Endothelial cell of umbilical vein (primary cell): ENCODE measurements at regions not wholly inside any gene's neighbourhood (a gene's known extent, or its start where the extent isn't known, plus 50 kb on each side); places are given as distances from the start of the nearest gene placed in this dataset.

Source experiments
- BruUV-seq: library from RNA; stranded (reverse); fragments of 400-500 nt; replicated peaks from 2 replicates; lab custom pipeline; 2021; lab: Mats Ljungman, UMichigan
- CTCF ChIA-PET: fragments of 300-600, 350-600 bp; sonication (Branson Sonifier 250); formaldehyde crosslinking; loops from one replicate; lab custom pipeline; 2021; ENCODE audit warnings: antibody characterized with exemption, inconsistent platforms; lab: Charles Lee
- POLR2A ChIA-PET: fragments of 300-600, 350-600 bp; sonication (Branson Sonifier 250); formaldehyde crosslinking; loops from one replicate; lab custom pipeline; 2021; ENCODE audit warnings: antibody characterized with exemption, inconsistent platforms; lab: Charles Lee
- DNase-seq: peaks from one replicate; pipeline ENCODE4 v3.0.0-alpha.2; 2011; ENCODE audit warnings: low read depth, low spot score
- FAIRE-seq: peaks from 2 replicates; lab custom pipeline; 2011; peaks lifted over from hg19 to GRCh38; lab: Jason Lieb, UNC
- H2AFZ ChIP-seq: 2 replicates; pipeline ENCODE4 v1.6.0; 2012; ENCODE audit warnings: low read depth, low read length, control low read depth, inconsistent platforms
- H3K27ac ChIP-seq: 2 replicates; pipeline ENCODE4 v1.5.1; 2011; ENCODE audit warnings: low read depth, mild to moderate bottlenecking, control low read depth, low read length, moderate library complexity; ENCODE audit not compliant: insufficient read depth
- H3K27me3 ChIP-seq, 2 experiments: 2 replicates each; pipeline versions ENCODE4 v1.6.0 to v1.6.1; 2011; ENCODE audit warnings: low read length in 2 of 2, mixed read lengths in 1 of 2; ENCODE audit not compliant: control insufficient read depth in 2 of 2, insufficient read depth in 2 of 2
- H3K36me3 ChIP-seq, 2 experiments: 2 replicates in 1 of 2; 3 replicates in 1 of 2; pipeline ENCODE4 v1.5.1; 2011; ENCODE audit warnings: low read length in 2 of 2, mild to moderate bottlenecking in 1 of 2, moderate library complexity in 1 of 2; ENCODE audit not compliant: control insufficient read depth in 2 of 2, insufficient read depth in 2 of 2; ENCODE audit errors: extremely low read depth in 1 of 2
- H3K4me1 ChIP-seq: 3 replicates; pipeline ENCODE4 v1.5.1; 2011; ENCODE audit warnings: mild to moderate bottlenecking, low read length; ENCODE audit not compliant: control insufficient read depth, insufficient read depth; ENCODE audit errors: extremely low read depth
- H3K4me2 ChIP-seq: 2 replicates; pipeline ENCODE4 v1.6.1; 2011; ENCODE audit warnings: low read length, control low read depth, mixed read lengths; ENCODE audit not compliant: insufficient read depth
- H3K4me3 ChIP-seq, 3 experiments: fragments of 200-600 bp in 1 of 3; sonication (generic), shearing (Covaris generic) in 1 of 3; replicated peaks in 1 of 3; 2 replicates each; pipeline ENCODE4 v1.5.1; 2011 to 2016; ENCODE audit warnings: control low read depth in 3 of 3, low read length in 3 of 3, mild to moderate bottlenecking in 2 of 3, inconsistent platforms in 1 of 3, low read depth in 1 of 3, moderate library complexity in 1 of 3; ENCODE audit not compliant: insufficient read depth in 1 of 3
- H3K79me2 ChIP-seq: 2 replicates; pipeline ENCODE4 v1.6.0; 2012; ENCODE audit warnings: low read length, inconsistent platforms; ENCODE audit not compliant: control insufficient read depth, insufficient read depth
- H3K9ac ChIP-seq: replicated peaks from 2 replicates; pipeline ENCODE3; 2011; ENCODE audit warnings: low read length, control low read depth; ENCODE audit not compliant: insufficient read depth; ENCODE audit errors: extremely low read depth
- H3K9me1 ChIP-seq: replicated peaks from 3 replicates; pipeline ENCODE4 v1.6.0; 2011; ENCODE audit warnings: mild to moderate bottlenecking, low read length; ENCODE audit not compliant: control insufficient read depth, insufficient read depth; ENCODE audit errors: extremely low read depth
- H3K9me3 ChIP-seq: replicated peaks from 2 replicates; pipeline ENCODE4 v1.5.1; 2012; ENCODE audit warnings: low read length, inconsistent platforms; ENCODE audit not compliant: control insufficient read depth, insufficient read depth
- H4K20me1 ChIP-seq: replicated peaks from 2 replicates; pipeline ENCODE3; 2011; ENCODE audit warnings: mild to moderate bottlenecking, low read length; ENCODE audit not compliant: control insufficient read depth, insufficient read depth; ENCODE audit errors: extremely low read depth
- EZH2 ChIP-seq: IDR thresholded peaks from 2 replicates; pipeline ENCODE4 v1.6.1; 2012; ENCODE audit warnings: borderline replicate concordance, low read depth, mild to moderate bottlenecking, moderate library complexity, low read length, inconsistent platforms; ENCODE audit not compliant: severe bottlenecking
- FOS ChIP-seq: IDR thresholded peaks from 2 replicates; pipeline ENCODE4 v1.6.1; 2011; ENCODE audit warnings: mild to moderate bottlenecking, low read length, moderate library complexity, borderline replicate concordance; ENCODE audit not compliant: insufficient read depth
- GATA2 ChIP-seq: IDR thresholded peaks from 2 replicates; pipeline ENCODE4 v1.7.0; 2011; ENCODE audit warnings: low read depth, mild to moderate bottlenecking, moderate library complexity, mixed read lengths, low read length; ENCODE audit not compliant: insufficient read length, insufficient read depth
- JUN ChIP-seq: IDR thresholded peaks from 2 replicates; pipeline ENCODE4 v1.6.1; 2011; ENCODE audit warnings: borderline replicate concordance, low read depth; ENCODE audit not compliant: insufficient read length, insufficient read depth
- MYC ChIP-seq: IDR thresholded peaks from one replicate; pipeline ENCODE4 v1.6.1; 2011; ENCODE audit warnings: mild to moderate bottlenecking, low read depth, low read length
- POLR2A ChIP-seq: IDR thresholded peaks from 2 replicates; pipeline ENCODE4 v1.6.1; 2012; ENCODE audit warnings: low read depth, mild to moderate bottlenecking, control low read depth, low read length
- POLR2AphosphoS5 ChIP-seq: IDR thresholded peaks from 2 replicates; pipeline ENCODE4 v1.6.1; 2012; ENCODE audit warnings: low read depth, mild to moderate bottlenecking, control low read depth, low read length, moderate library complexity; ENCODE audit not compliant: insufficient read depth
- dilution Hi-C: fragments of 300-500 bp; cut with MboI; formaldehyde crosslinking; loops from one replicate; pipeline ENCODE4 v1.15.0; 2019; ENCODE audit warnings: low sequenced_read_pairs; ENCODE audit not compliant: extremely low pct_ligation_motif_present
- intact Hi-C: fragments of 100-400 bp; cut with micrococcal nuclease; formaldehyde crosslinking; loops from one replicate; pipeline ENCODE4 v1.10.0; 2022
- TF ChIP-seq, protein P1 (sequence below), 2 donors: IDR thresholded peaks; 1 replicate in 1 of 2; 2 replicates in 1 of 2; pipeline ENCODE4 v1.5.1; 2011; ENCODE audit warnings: low read length in 2 of 2, mild to moderate bottlenecking in 2 of 2, moderate library complexity in 2 of 2, control low read depth in 1 of 2, inconsistent platforms in 1 of 2, low read depth in 1 of 2; ENCODE audit not compliant: insufficient read depth in 1 of 2; ENCODE audit errors: extremely low read depth in 1 of 2
- TF ChIP-seq, protein P2 (sequence below): IDR thresholded peaks from 2 replicates; pipeline ENCODE4 v1.6.1; 2011; ENCODE audit not compliant: insufficient read depth, insufficient read length

- Histone ChIP-seq H2AFZ (no peak overlapping the region), H3K79me2 (no peaks in the 10 kb centered on the region), H3K27me3 (no peaks in the 10 kb centered on the region), H3K27ac (no peak overlapping the region), H4K20me1 (no peaks in the 10 kb centered on the region), H3K36me3 (no peaks in the 10 kb centered on the region), H3K9ac (no peak overlapping the region), H3K4me1 (no peaks in the 10 kb centered on the region), H3K4me3 (no peak overlapping the region), H3K4me2 (no peak overlapping the region), H3K9me1 (no peaks in the 10 kb centered on the region), H3K9me3 (no peaks in the 10 kb centered on the region)
- intact Hi-C loops: no loop called here
- ChIA-PET POLR2A (no interaction called here), CTCF (no interaction called here)
- DNase-seq (no peak), FAIRE-seq (no peak)
- dilution Hi-C loops: no loop called here
- TF ChIP-seq EZH2 (no peak), JUN (no peak), GATA2 (no peak), FOS (no peak), POLR2AphosphoS5 (no peak), POLR2A (no peak), MYC (no peak)
- TF ChIP-seq, protein P1, sequence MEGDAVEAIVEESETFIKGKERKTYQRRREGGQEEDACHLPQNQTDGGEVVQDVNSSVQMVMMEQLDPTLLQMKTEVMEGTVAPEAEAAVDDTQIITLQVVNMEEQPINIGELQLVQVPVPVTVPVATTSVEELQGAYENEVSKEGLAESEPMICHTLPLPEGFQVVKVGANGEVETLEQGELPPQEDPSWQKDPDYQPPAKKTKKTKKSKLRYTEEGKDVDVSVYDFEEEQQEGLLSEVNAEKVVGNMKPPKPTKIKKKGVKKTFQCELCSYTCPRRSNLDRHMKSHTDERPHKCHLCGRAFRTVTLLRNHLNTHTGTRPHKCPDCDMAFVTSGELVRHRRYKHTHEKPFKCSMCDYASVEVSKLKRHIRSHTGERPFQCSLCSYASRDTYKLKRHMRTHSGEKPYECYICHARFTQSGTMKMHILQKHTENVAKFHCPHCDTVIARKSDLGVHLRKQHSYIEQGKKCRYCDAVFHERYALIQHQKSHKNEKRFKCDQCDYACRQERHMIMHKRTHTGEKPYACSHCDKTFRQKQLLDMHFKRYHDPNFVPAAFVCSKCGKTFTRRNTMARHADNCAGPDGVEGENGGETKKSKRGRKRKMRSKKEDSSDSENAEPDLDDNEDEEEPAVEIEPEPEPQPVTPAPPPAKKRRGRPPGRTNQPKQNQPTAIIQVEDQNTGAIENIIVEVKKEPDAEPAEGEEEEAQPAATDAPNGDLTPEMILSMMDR (IDR thresholded peaks at IDR 0.05; ENCODE audit: extremely low read depth in 1 of 2, insufficient read depth in 1 of 2, low read depth in 1 of 2, low read length in 2 of 2): no peak
- TF ChIP-seq, protein P2, sequence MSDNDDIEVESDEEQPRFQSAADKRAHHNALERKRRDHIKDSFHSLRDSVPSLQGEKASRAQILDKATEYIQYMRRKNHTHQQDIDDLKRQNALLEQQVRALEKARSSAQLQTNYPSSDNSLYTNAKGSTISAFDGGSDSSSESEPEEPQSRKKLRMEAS: no peak
- no TSS peak for BruUV-seq
Observed at GRCh38 chr1:41999884-42000283, 81.2 kb upstream of the HIVEP3 start.
